GM21717 (cell line): ENCODE measurements at regions not wholly inside any gene's neighbourhood (a gene's known extent, or its start where the extent isn't known, plus 50 kb on each side); places are given as distances from the start of the nearest gene placed in this dataset.

Experiments
- ATAC-seq: cut with Tn5 transposase; IDR thresholded peaks from one replicate; pipeline ENCODE4 v1.9.1; 2021; ENCODE audit warnings: mild to moderate bottlenecking, moderate library complexity; ENCODE audit not compliant: unreplicated experiment

DNA sequence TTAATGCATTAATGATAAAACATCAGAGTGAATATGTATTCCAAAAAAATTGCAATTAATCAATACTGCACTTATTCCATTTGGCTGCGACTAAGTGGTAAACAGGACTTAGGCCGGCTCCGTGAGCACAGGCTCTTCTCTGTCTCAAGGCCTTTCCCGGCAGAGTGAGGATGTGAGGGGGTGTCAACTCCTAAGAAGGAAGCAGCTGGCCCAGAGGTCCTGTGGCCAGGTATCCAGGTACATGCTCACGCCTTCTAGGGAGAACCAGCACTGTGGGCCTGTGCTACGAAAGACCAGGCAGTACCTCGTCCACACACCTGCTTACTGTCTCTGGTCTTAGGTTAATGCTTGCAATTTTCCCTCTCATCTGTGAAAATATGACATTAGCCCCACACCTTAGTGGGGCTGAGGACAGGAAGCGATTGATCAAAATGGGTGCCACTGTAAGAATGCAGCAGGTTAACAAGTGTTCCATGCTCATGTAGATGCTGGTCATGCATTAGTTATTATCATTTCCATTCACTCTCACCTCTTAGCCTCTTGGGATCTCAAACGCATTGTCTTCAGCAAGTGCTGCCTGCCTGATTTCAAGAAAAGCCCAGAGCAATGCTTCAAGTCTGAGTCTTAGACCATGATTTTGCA is 175.3 kb downstream of the ABHD5 start:
- ATAC-seq = no peak

DNA sequence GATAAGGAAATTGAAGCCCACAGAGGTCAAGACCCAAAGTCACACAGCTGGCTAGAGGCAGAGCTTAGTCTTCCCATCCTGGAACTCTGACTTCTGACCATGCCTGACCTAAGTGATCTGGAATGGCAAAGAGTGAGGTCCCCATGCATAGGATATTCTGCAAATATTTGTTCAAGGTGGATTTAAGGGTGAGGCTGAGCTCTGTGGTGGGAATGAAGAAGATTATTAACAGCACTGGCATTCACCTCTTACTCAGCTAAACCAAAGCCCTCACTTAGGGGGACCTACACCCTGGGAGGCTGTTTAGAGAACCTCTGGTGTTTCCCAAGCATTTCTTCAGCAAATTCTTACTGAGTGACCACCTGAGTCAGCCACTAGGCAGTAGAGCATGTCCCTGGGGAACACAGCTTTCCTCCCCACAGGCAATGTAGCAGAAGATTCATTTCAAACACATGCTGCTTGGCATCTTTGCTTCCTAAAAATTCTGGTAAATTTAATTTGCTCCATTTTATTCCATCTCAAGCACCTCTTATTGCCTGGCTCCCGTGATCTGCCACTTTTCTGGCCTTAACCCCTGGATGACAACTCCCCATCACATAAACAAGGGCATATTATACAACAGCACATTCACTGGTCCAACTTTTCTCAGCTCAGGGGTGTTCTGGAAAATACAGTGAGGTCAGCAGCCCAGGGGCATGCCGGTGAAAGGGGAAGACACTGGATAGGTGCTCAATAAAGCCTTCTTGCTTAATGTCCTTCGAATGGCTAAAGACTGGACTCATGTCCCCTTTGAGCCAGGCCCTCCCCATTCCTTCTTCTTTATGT is 176.0 kb downstream of the ABHD5 start:
- ATAC-seq = no peak

DNA sequence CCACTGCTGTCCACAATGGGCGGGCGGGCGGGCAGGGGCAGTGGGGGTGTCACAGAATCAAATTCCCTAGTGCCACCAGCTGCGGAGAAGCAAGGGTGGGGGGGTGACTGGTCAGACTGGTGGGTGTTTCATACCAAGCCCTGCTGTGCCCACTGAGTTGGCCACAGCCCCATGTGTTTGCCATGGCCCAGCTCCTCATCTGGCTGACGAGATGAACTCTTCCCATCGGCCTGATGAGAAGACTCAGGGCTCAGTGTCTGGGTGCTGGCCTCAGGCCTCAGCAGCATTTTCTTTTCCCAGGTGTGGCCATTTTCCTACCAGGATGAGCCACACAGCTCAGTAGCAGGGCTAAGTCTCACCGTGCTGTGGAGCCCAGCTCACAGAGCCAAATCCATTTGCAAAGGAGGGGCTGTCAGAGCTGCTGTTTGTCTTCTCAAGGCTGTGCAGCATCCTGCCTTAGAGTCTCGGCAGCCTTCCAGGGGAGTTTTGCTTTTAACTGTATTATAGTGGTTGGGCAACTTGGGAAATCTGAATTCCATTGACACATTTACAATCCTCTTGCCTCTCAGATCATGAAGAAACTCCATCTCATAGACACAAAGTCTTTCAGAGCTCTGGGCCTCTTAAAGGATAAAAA is 176.8 kb downstream of the ABHD5 start:
- no peak for ATAC-seq

DNA sequence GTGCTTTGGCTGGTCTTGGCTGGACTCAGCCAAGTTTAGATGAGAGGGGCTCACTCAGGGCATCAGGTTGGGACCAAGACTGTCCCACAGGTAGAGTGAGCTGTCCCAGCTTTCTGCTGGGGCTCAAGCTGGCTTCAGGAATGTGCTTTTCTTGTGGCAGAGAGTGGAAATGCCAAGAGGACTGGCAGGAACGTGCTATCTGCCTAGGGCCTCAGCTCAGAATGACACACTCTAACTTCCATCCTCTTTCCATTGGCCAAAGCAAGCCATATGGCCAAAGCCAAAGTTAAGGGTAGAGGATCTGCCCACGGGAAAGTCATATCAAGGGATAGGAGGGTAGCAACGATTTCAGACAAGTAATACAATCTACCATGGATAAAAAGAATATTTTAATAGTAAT is 178.8 kb downstream of the ABHD5 start:
- no peak for ATAC-seq

DNA sequence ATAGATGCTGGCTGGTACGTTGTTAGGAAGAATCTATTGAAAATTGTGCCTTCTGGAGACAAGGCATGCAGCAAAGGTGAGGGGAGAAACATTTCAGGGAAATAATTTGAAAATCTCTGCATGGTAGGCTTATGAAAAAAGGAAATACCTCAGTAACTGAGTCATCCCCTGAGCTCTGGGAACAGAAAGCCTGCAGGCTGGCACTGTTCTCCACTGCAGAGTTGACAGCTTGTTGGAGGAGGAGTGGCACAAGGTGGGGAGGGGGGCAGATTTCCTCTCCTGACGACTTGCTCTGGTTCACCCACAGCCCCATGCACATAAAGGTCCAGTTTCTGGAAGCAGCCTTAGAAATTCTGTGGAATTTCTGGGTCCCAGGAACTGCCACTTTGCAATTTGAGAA is 179.4 kb downstream of the ABHD5 start:
- no peak for ATAC-seq

DNA sequence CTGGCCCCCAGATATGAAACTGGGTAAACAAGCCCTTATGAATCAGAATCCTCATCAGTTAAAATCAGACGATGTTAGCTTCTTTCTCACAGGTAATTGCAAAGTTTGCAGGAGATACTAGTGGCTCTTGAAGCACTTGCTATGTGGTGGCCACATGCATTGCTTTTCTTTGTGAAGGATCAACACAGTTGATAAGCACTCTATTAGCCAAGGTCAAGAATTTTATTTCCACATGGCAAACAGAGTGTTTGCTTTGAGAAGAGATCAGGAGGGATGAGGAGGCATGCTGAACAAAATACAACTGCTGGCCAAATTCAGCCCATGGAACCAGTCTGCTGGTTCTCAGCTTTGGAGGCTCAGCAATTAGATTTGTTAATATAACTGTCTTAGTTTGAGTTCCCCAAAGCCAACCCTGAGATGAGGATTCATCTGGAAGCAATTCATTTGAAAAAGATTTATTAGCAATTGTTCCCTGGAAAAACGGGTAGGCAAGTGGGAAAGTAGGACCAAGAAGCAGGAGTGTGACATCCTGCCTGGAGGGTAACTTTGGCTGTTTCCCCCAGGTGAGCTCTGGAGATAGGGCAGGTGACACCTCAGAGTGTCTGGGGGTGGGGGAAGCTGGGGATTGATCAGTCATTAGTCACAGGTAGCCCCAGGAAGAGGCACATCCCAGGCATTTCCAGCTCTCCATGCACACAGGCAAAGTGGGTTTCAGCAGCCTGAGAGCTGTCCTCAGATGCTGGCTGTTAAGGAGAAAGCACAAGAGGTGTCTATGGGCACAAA is 180.3 kb downstream of the ABHD5 start:
- no peak for ATAC-seq

DNA sequence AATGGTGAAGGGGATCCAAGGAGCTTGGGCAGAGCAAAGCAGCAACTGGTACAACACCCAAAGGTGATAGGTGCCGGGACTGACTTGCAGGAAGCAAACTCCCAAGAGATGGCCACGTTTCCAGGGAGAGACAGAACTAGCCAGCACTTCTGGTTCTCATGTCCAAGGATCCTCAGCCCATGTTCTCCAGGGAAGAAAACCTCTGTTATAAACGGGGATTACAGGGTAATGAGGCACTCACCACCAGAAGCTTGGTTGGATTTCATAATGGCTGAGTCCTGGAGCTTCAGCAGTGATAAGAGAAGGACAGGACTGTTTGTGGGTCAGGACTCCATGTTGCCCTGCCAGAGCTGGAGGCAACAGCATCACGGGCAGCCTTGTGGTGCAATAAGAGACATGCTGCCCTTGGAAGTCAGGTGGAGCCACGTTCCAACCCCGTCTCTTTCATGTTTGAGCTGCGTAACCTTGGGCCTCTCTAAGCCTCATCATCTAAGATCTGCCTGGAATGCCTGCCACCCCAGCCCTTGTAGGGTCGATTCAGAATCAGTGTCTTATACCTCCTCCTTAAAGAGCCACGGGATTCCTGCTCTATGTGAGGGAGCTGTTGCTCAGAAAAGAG is 181.0 kb downstream of the ABHD5 start:
- ATAC-seq = no peak

DNA sequence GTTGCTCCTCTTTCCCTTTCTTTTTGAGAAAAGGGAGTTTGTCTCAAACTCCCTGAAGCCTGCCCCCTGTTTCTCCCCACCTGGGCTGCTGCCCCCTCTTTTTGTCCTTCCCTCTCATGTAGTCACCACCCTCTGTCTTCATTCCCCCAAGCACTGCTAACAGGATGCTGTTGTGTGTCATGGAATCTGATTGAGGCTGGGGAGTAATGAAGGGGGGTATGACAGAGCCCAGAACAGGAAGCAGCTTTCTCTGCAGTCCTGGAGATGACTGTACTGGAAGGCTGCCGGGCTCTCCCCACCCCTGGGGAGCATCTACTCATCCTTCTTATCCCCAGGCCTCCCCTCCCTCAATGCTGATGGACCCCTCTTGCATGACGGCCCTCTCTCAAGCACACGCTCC is 181.6 kb downstream of the ABHD5 start:
- ATAC-seq = no peak

DNA sequence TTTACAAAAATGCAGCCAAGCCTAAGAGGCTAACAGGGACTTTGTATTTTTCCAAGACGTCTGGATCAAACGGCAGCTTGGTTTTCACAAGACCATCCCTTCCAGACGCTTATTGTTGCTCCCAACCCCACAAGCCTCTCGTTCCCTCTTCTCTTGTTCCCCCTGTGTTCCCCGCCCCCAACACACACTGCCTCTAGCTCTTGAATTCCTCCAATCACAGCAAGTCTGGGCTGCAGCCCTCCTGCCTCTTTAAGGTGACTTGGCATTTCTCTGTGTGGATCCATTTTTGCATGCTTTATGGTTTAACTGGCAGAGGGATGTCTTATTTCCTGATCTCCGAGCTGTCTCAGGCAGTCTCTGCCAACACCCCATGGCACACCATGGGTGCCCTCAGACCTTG is 182.2 kb downstream of the ABHD5 start:
- ATAC-seq = no peak

DNA sequence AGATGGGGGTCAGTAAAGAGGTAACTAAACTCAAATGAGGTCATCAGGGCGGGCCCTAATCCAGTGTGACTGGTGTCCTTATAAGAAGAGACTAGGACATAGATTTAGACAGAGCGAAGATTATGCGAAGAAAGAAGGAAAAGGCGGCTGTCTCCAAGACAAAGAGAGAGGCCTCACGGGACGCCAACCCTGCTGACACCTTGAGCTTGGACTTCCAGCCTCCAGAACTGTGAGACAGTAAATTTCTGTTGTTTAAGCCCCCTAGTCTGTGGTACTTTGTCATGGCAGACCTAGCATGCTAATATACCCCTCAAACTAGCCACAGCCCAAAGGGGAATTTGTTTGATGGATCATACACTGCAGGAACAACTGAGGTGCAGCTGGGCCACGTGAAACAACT is 183.0 kb downstream of the ABHD5 start:
- no peak for ATAC-seq

DNA sequence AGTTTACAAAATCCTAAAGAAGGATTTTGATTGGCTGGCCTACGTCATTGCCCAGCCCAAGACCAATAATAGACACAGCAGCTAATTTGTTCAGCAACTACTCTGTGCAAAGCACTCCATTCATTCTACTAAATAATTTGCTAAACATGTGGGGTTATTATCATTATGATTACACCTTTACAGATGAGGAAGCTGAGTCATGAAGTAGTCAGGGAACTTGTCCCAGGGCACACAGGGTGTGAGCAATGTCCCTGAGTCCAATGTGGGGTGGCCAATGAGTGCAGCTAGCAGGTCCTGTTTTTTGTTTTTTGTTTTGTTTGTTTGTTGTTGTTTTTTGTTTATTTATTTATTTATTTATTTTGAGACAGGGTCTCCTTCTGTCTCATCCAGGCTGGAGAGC is 183.6 kb downstream of the ABHD5 start:
- ATAC-seq = no peak

DNA sequence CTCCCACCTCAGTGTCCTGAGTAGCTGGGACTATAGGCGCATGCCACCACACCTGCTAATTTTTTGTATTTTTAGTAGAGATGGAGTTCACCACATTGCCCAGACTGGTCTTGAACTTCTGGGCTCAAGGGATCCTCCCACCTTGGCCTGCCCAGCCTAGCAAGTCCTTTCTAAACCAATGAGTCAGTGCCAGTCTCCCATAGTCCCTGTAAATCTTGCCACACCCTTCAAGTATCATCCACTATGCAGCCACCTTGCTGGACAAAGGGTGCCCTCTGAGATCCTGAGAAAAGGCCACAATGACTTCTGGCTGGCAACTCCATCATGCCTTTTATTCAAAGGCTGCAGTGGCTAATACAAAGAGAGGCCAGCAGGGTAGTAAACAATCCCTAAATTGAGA is 184.0 kb downstream of the ABHD5 start:
- no peak for ATAC-seq

DNA sequence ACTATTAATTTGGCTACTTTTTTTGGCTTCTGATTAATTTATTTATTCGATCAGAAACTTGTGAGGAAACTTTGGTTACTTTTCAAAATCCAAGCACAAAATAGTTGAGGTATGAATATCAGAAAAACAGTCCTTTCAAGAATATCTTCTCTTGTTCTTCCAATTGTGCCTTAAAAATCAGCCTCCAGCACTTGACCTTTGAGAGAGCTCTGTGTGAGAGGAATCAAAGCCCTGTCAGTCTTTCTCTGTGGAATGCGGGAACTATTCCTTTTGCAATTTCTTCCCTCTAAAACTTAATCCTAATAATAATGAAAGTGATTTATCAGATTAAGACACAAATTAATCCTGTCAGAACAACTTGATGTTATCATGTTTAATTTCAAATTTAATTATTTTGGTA is 185.9 kb downstream of the ABHD5 start:
- ATAC-seq = no peak

DNA sequence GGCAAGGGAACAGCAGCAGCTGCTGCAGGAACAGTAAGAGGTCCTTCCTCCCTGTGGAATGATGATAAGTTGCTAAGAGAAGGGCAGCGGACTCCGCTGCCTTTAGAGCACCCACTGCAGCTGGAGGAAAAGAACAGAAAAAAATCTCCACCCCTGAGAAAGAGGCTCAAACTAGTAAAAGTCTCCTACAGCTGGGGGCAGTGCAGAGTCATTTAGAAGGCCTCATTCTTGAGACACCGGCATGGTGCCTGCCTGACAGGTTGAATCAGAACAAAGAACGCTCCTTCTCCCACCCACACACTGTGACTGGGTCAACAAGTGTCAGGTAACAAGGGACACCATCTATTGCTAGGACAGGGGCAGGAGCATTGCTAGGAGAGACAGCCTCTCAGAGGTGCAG is 188.4 kb downstream of the ABHD5 start:
- ATAC-seq = no peak

DNA sequence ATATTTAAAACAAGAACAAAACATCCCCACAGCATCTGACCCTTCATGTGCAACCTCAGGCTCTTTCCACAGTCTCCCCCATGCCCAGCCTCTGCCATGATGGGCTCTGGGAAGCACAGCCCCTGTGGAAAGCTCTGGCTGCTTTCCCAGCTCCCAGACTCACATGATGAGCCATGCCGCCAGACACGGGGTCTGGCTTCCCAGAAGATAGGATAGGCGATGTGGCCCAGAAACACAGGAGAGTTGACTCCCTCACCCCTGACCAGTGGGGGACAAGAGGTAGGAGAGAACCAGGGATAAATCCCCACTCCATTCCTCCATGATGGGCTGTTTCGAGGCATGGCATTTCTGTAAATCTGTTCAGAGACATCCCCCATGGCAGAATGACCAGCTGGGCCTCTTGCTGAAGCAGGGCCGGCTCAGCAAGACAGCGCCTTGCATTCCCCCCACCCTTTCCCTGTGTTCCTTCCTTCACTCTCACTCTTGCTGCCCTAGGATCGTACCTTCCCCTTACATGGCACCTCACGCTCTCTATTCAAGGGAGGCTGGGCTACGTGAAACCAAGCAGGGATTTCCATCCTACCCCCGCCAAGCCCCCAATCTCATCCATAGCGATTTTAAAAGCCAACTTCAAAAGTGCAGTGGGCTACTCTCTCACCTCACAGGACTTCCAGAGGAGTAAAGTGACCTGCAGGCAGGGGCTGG is 192.4 kb downstream of the ABHD5 start:
- no peak for ATAC-seq

DNA sequence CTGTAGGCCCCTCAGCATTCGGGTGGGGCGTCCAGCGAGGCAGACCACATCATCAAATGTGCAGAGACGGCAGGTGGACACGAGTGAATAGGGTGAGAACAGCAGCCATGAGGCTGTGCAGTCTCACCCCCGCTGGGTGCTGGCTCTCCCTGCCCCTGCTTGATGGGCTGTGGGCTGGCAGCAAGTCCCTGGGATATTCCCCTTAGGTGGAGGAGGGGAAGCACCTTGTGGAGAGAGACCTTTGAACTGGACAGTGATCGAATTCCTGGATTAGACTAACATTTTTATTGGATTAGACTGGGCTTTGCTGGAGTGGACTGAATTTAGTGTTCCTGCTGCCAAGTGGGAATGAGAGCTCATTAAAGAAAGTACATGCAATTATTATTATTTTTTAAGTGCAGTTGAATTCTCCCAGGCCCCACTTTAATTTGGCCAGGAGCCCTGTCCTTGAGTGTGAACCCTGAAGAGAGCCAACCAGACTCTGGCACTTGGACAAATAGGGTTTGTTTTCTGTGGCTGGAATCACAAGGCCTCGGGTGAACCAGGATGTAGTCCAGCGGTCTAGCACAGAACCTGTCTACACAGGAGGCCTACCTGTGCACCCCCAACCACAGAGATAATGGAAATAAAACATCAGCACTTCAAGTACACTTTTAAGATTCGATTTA is 193.1 kb downstream of the ABHD5 start:
- ATAC-seq = no peak

DNA sequence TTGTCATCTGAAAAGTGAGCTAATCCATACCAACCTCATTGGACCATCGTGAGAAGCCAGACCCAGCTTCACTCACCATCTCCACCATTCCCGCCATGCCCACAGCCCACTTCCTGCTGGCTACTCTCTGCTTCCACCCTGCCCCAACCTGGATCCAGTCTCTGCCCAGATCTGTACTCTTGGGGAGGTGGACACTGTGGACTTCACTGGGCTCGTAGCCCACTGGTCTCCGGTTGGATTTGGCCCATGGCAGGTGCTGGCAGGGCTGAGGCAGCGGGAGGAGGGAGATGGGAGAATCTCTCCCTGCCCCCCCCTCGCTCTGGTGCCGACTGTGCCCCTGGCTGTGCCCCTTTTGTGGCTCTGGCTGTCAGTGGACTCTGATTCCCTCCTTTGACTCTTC is 193.8 kb downstream of the ABHD5 start:
- no peak for ATAC-seq

DNA sequence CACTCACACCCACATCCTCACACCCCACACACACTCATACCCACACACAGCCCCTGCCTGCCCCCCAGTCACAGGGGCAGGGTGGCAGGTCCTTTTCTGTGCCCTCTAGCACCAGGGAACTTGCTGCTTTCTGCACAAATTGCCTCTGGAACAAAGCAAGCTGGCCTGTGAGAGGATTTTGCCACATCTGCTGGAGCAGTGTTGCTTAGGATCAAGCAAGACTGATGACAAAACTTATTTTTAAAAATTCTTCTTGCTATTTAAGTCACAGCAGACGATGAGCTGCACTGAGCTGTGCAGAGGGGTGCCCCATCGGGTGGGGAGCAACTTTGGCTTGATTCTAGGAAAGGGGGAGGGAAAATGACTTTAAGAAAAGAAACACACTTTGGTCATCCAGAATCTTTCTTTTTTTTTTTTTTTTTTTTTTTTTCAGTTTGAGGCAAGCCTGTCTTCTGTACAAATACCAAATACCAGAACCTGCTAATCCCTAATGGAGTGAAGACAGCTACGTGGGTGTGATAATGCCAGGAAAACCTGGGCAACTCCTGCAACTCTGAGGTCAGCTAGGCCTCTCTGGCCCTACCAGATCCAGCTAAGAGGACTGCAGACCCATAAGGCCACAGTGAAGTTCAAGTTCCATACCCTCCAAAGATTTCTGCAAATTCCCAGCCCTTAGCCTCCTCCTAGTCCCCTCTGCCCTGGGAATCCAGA is 195.3 kb downstream of the ABHD5 start:
- ATAC-seq = no peak

DNA sequence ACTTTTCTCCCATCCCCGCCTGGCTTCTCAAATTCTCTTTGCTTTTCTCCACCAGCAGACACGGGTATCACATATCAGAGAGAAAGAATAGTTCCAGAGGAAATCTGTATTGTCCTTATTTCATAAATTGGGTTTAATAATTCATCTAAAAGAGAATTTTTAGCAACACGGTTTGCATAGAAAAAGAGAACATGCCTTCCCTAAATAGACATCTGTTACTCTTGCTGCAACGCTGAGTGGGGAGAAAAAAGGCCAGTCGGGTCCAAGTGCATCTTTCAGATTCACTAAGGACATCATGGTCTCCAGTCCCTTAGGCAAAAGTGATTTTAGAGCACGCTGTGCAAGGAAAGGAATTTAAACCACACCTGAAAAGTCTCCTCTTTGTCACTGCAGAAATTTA is 201.3 kb downstream of the ABHD5 start:
- ATAC-seq = no peak
